HG02840 (cell line): ENCODE measurements at regions not wholly inside any gene's neighbourhood (a gene's known extent, or its start where the extent isn't known, plus 50 kb on each side); places are given as distances from the start of the nearest gene placed in this dataset.

Experiments used
- ATAC-seq: cut with Tn5 transposase; IDR thresholded peaks from one replicate; pipeline ENCODE4 v1.9.1; 2021; ENCODE audit warnings: mild to moderate bottlenecking, moderate library complexity, moderate number of reproducible peaks; ENCODE audit not compliant: unreplicated experiment, low FRiP score

- ATAC-seq, result no peak
Observed at GRCh38 chr10:60728056-60728455, 50.2 kb upstream of the CDK1 start.

- ATAC-seq, result no peak
Observed at GRCh38 chr10:60726257-60726656, 52.0 kb upstream of the CDK1 start.

GRCh38 chr10:60722623-60723022 lies 55.7 kb upstream of the CDK1 start:
- no peak for ATAC-seq

GRCh38 chr10:60719721-60720120 lies 58.6 kb upstream of the CDK1 start:
- ATAC-seq, result no peak

- no peak for ATAC-seq
Observed at GRCh38 chr10:60718886-60719285, 59.4 kb upstream of the CDK1 start.

GRCh38 chr10:60717852-60718251 lies 60.4 kb upstream of the CDK1 start:
- ATAC-seq, result no peak

GRCh38 chr10:60714233-60714632 lies 64.0 kb upstream of the CDK1 start:
- no peak for ATAC-seq

- no peak for ATAC-seq
Observed at GRCh38 chr10:60711496-60711895, 66.8 kb upstream of the CDK1 start.

- ATAC-seq, result no peak
Observed at GRCh38 chr10:60710041-60710440, 68.2 kb upstream of the CDK1 start.

GRCh38 chr10:60708666-60709065 lies 69.6 kb upstream of the CDK1 start:
- ATAC-seq, result no peak

GRCh38 chr10:60707841-60708240 lies 70.4 kb upstream of the CDK1 start:
- ATAC-seq, result no peak

- ATAC-seq, result no peak
Observed at GRCh38 chr10:60706146-60706545, 72.1 kb upstream of the CDK1 start.

- no peak for ATAC-seq
Observed at GRCh38 chr10:60705376-60705775, 72.9 kb upstream of the CDK1 start.

GRCh38 chr10:60704471-60704870 lies 73.8 kb upstream of the CDK1 start:
- ATAC-seq, result no peak

GRCh38 chr10:60703266-60704041 lies 74.8 kb upstream of the CDK1 start:
- no peak for ATAC-seq

- ATAC-seq, result no peak
Observed at GRCh38 chr10:60687679-60688078, 90.6 kb upstream of the CDK1 start.

- ATAC-seq, result no peak
Observed at GRCh38 chr10:60684091-60684490, 94.2 kb upstream of the CDK1 start.

- ATAC-seq, result no peak
Observed at GRCh38 chr10:60681103-60681502, 97.2 kb upstream of the CDK1 start.

GRCh38 chr10:60679388-60679990 lies 98.8 kb upstream of the CDK1 start:
- ATAC-seq, result no peak

- ATAC-seq, result no peak
Observed at GRCh38 chr10:60678978-60679377, 99.3 kb upstream of the CDK1 start.

GRCh38 chr10:60677531-60678129 lies 100.6 kb upstream of the CDK1 start:
- ATAC-seq, result no peak

- ATAC-seq, result no peak
Observed at GRCh38 chr10:60675236-60675635, 103.0 kb upstream of the CDK1 start.
